GM23338 (cell line): ENCODE measurements at regions not wholly inside any gene's neighbourhood (a gene's known extent, or its start where the extent isn't known, plus 50 kb on each side); places are given as distances from the start of the nearest gene placed in this dataset.

ENCODE experiments used
- ATAC-seq: fragments of 200-7000 bp; cut with Tn5 transposase; 3 replicates; pipeline ENCODE4 v1.9.1; 2020
- DNase-seq: peaks from one replicate; pipeline ENCODE4 v3.0.0-alpha.2; 2015; ENCODE audit warnings: low spot score
- H2AFZ ChIP-seq: fragments of 200-600 bp; sonication (generic); 2 replicates; pipeline ENCODE4 v1.8.0; 2016; ENCODE audit warnings: antibody characterized with exemption, mild to moderate bottlenecking, moderate library complexity
- H3F3A ChIP-seq: fragments of 200-600 bp; sonication (generic); replicated peaks from 2 replicates; pipeline ENCODE4 v1.8.0; 2017; ENCODE audit warnings: antibody characterized with exemption, mixed run types, low read depth
- H3K27ac ChIP-seq: fragments of 200-600 bp; sonication (generic); 2 replicates; pipeline ENCODE4 v1.6.1; 2016; ENCODE audit warnings: low read depth
- H3K27me3 ChIP-seq: fragments of 200-600 bp; sonication (generic); 2 replicates; pipeline ENCODE4 v1.8.0; 2016; ENCODE audit warnings: mild to moderate bottlenecking, mixed run types, moderate library complexity; ENCODE audit not compliant: insufficient read depth
- H3K36me3 ChIP-seq: fragments of 200-600 bp; sonication (generic); 2 replicates; pipeline ENCODE4 v1.8.0; 2016; ENCODE audit warnings: mild to moderate bottlenecking; ENCODE audit not compliant: insufficient read depth
- H3K4me1 ChIP-seq: fragments of 200-600 bp; sonication (generic); 2 replicates; pipeline ENCODE4 v1.8.0; 2016; ENCODE audit warnings: mild to moderate bottlenecking, moderate library complexity; ENCODE audit not compliant: insufficient read depth
- H3K4me2 ChIP-seq: fragments of 200-600 bp; sonication (generic); 2 replicates; pipeline ENCODE4 v1.7.1; 2017; ENCODE audit warnings: mixed run types
- H3K4me3 ChIP-seq: fragments of 200-600 bp; sonication (generic); 2 replicates; pipeline ENCODE4 v1.6.1; 2016; ENCODE audit warnings: mixed run types
- H3K79me2 ChIP-seq: fragments of 200-600 bp; sonication (generic); replicated peaks from 2 replicates; pipeline ENCODE4 v1.8.0; 2017; ENCODE audit warnings: mild to moderate bottlenecking; ENCODE audit not compliant: insufficient read depth
- H3K9me2 ChIP-seq: fragments of 200-600 bp; sonication (generic); 2 replicates; pipeline ENCODE4 v1.8.0; 2017; ENCODE audit not compliant: insufficient read depth
- H4K20me1 ChIP-seq: fragments of 200-600 bp; sonication (generic); replicated peaks from 2 replicates; pipeline ENCODE4 v1.8.0; 2017; ENCODE audit warnings: mild to moderate bottlenecking; ENCODE audit not compliant: insufficient read depth
- H3K27ac Mint-ChIP-seq: 2 replicates; pipeline ENCODE4 v1.8.0; 2020; ENCODE audit warnings: inconsistent platforms, mild to moderate bottlenecking, moderate library complexity, mixed read lengths
- H3K27me3 Mint-ChIP-seq: 3 replicates; pipeline ENCODE4 v1.8.0; 2022; ENCODE audit warnings: low read depth, mild to moderate bottlenecking, moderate library complexity, mixed read lengths, inconsistent platforms; ENCODE audit not compliant: insufficient read depth, poor library complexity
- H3K36me3 Mint-ChIP-seq: 3 replicates; pipeline ENCODE4 v1.8.0; 2021; ENCODE audit warnings: low read depth, mild to moderate bottlenecking, inconsistent platforms, moderate library complexity, mixed read lengths
- H3K4me1 Mint-ChIP-seq: 3 replicates; pipeline ENCODE4 v1.8.0; 2020; ENCODE audit warnings: mild to moderate bottlenecking, inconsistent platforms, mixed read lengths
- H3K4me3 Mint-ChIP-seq: 3 replicates; pipeline ENCODE4 v1.8.0; 2021; ENCODE audit warnings: moderate library complexity, mild to moderate bottlenecking, inconsistent platforms, mixed read lengths
- H3K9me3 Mint-ChIP-seq: 3 replicates; pipeline ENCODE4 v1.8.0; 2020; ENCODE audit warnings: moderate library complexity, mild to moderate bottlenecking, inconsistent platforms, mixed read lengths
- CREB1 ChIP-seq: fragments of 250-450 bp; sonication (Bioruptor Pico); IDR thresholded peaks from 2 replicates; pipeline ENCODE4 v1.5.0; 2020; ENCODE audit warnings: low read depth, mild to moderate bottlenecking, moderate library complexity
- EZH2 ChIP-seq: fragments of 200-600 bp; sonication (generic); IDR thresholded peaks from one replicate; pipeline ENCODE4 v1.8.0; 2017; ENCODE audit warnings: antibody characterized with exemption, mild to moderate bottlenecking, low read depth; ENCODE audit not compliant: unreplicated experiment
- EZH2phosphoT487 ChIP-seq: fragments of 200-600 bp; sonication (generic); IDR thresholded peaks from one replicate; pipeline ENCODE4 v1.8.1; 2018; ENCODE audit warnings: antibody characterized with exemption; ENCODE audit not compliant: unreplicated experiment
- POLR2AphosphoS5 ChIP-seq: IDR thresholded peaks from 2 replicates; pipeline ENCODE4 v1.6.1; 2016; ENCODE audit warnings: antibody characterized with exemption, low read depth
- REST ChIP-seq: IDR thresholded peaks from one replicate; pipeline ENCODE4 v1.6.1; 2018; ENCODE audit warnings: antibody characterized with exemption; ENCODE audit not compliant: unreplicated experiment
- STAT1 ChIP-seq: IDR thresholded peaks from one replicate; pipeline ENCODE4 v1.6.1; 2016; ENCODE audit warnings: antibody characterized with exemption; ENCODE audit not compliant: unreplicated experiment
- ZNF114 ChIP-seq: fragments of 250-450 bp; sonication (Bioruptor Pico); IDR thresholded peaks from 2 replicates; pipeline ENCODE4 v1.5.0; 2020; ENCODE audit warnings: mild to moderate bottlenecking, moderate library complexity
- ZNF331 ChIP-seq: fragments of 250-450 bp; sonication (Bioruptor Pico); IDR thresholded peaks from 2 replicates; pipeline ENCODE4 v1.5.0; 2020; ENCODE audit warnings: low read depth, mild to moderate bottlenecking, moderate library complexity
- ZNF462 ChIP-seq: fragments of 250-450 bp; sonication (Bioruptor Pico); IDR thresholded peaks from 2 replicates; pipeline ENCODE4 v1.5.0; 2020; ENCODE audit warnings: mild to moderate bottlenecking, moderate library complexity
- TF ChIP-seq, protein P1 (sequence below), 2 experiments: fragments of 200-600 bp in 1 of 2; sonication (generic) in 1 of 2; conservative IDR thresholded peaks; 2 replicates each; pipeline versions ENCODE4 v1.5.1 to v1.6.1; 2016 to 2017; ENCODE audit warnings: antibody characterized with exemption in 2 of 2, low read depth in 2 of 2, mild to moderate bottlenecking in 2 of 2, moderate library complexity in 1 of 2

- TF ChIP-seq POLR2AphosphoS5, result no peak
- TF ChIP-seq ZNF331 (CRISPR knock-in tag), result no peak
- TF ChIP-seq REST, result no peak
- TF ChIP-seq, protein P1, sequence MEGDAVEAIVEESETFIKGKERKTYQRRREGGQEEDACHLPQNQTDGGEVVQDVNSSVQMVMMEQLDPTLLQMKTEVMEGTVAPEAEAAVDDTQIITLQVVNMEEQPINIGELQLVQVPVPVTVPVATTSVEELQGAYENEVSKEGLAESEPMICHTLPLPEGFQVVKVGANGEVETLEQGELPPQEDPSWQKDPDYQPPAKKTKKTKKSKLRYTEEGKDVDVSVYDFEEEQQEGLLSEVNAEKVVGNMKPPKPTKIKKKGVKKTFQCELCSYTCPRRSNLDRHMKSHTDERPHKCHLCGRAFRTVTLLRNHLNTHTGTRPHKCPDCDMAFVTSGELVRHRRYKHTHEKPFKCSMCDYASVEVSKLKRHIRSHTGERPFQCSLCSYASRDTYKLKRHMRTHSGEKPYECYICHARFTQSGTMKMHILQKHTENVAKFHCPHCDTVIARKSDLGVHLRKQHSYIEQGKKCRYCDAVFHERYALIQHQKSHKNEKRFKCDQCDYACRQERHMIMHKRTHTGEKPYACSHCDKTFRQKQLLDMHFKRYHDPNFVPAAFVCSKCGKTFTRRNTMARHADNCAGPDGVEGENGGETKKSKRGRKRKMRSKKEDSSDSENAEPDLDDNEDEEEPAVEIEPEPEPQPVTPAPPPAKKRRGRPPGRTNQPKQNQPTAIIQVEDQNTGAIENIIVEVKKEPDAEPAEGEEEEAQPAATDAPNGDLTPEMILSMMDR (conservative IDR thresholded peaks at IDR 0.05; ENCODE audit: low read depth in 2 of 2), result no peak
- TF ChIP-seq EZH2phosphoT487, result no peak
Observed at GRCh38 chr10:33034931-33035330, 76.9 kb upstream of the ITGB1 start (continued).

DNA sequence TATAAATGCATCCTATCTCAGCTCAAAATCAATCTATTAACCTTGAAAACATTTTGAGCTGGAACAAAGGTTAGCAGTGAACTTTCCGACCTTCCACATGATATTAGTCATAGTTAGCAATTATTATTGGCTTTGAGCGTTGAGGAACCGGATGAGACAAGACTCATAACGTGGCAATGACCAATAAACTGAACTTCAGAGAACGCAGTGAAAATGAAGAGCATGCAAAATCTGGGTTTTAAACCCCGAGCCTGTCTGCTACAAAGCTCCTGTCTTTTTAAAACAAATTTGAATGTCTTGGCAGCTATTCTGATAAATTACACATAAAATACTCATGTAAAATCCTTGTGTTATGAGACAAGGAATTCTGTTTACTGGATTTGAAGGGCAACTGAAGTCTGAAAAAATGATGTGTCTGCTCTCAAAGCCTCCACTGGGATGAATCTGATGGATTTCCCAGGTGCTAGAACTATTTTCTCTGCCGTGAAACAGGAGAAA, 74.7 kb upstream of the ITGB1 start:
- H3K4me1 Mint-ChIP-seq, result no peaks in the 10 kb centered on the region
- no peak for DNase-seq
- Histone ChIP-seq H3F3A (no peaks in the 10 kb centered on the region), H3K36me3 (no peaks in the 10 kb centered on the region; the same call in 1 of the 2 replicates), H3K9me2 (no peaks in the 10 kb centered on the region), H2AFZ (no peak overlapping the region), H3K4me2 (no peak overlapping the region), H3K27me3 (no peaks in the 10 kb centered on the region), H4K20me1 (no peaks in the 10 kb centered on the region), H3K27ac (no peak overlapping the region), H3K4me1 (no peaks in the 10 kb centered on the region), H3K4me3 (no peak overlapping the region), H3K79me2 (no peaks in the 10 kb centered on the region)
- H3K36me3 Mint-ChIP-seq, result peaks cover 4% of the 10 kb centered on the region; the same call in 1 of the 3 replicates
- ATAC-seq, result no peak
- H3K27me3 Mint-ChIP-seq, result no peaks in the 10 kb centered on the region
- no peak overlapping the region for H3K27ac Mint-ChIP-seq
- peaks cover 9% of the 10 kb centered on the region; the same call in 2 of the 3 replicates for H3K9me3 Mint-ChIP-seq
- H3K4me3 Mint-ChIP-seq, result no peak overlapping the region
- no peak for TF ChIP-seq ZNF114 (CRISPR knock-in tag)
- TF ChIP-seq CREB1, result no peak
- TF ChIP-seq REST, result no peak
- no peak for TF ChIP-seq EZH2
- TF ChIP-seq ZNF462, result no peak
- no peak for TF ChIP-seq STAT1
- TF ChIP-seq ZNF331 (CRISPR knock-in tag), result no peak
